Astrocyte (in vitro differentiated cells and primary cell): ENCODE measurements at regions not wholly inside any gene's neighbourhood (a gene's known extent, or its start where the extent isn't known, plus 50 kb on each side); places are given as distances from the start of the nearest gene placed in this dataset.

Experiments used
- EZH2 ChIP-seq: IDR thresholded peaks from 2 replicates; pipeline ENCODE4 v1.6.1; 2012; ENCODE audit warnings: mild to moderate bottlenecking, low read length, inconsistent platforms; ENCODE audit not compliant: insufficient read depth
- TF ChIP-seq, protein P1 (sequence below): IDR thresholded peaks from 2 replicates; pipeline ENCODE4 v1.5.1; 2011; ENCODE audit warnings: low read depth, mild to moderate bottlenecking, inconsistent platforms, low read length, moderate library complexity; ENCODE audit not compliant: insufficient read depth

DNA sequence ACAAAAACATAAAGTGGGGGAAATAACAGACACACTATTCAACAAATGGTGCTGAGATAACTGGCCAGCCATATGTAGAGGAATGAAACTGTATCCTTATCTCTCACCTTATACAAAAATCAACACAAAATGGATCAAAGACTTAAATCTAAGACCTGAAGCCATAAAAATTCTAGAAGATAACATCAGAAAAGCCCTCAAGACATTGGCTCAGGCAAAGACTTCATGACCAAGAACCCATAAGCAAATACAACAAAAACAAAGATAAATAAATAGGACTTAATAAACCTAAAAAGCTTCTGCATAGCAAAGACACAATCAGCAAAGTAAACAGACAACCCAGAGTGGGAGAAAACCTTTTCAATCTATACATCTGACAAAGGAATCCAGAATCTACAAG is 278.9 kb downstream of the PIK3C3 start:
- TF ChIP-seq, protein P1, sequence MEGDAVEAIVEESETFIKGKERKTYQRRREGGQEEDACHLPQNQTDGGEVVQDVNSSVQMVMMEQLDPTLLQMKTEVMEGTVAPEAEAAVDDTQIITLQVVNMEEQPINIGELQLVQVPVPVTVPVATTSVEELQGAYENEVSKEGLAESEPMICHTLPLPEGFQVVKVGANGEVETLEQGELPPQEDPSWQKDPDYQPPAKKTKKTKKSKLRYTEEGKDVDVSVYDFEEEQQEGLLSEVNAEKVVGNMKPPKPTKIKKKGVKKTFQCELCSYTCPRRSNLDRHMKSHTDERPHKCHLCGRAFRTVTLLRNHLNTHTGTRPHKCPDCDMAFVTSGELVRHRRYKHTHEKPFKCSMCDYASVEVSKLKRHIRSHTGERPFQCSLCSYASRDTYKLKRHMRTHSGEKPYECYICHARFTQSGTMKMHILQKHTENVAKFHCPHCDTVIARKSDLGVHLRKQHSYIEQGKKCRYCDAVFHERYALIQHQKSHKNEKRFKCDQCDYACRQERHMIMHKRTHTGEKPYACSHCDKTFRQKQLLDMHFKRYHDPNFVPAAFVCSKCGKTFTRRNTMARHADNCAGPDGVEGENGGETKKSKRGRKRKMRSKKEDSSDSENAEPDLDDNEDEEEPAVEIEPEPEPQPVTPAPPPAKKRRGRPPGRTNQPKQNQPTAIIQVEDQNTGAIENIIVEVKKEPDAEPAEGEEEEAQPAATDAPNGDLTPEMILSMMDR, result no peak
- TF ChIP-seq EZH2, result no peak
